ENCODE measurements at regions not wholly inside any gene's neighbourhood (a gene's known extent, or its start where the extent isn't known, plus 50 kb on each side); places are given as distances from the start of the nearest gene placed in this dataset.

GRCh38 chr14:98160901-98161300 lies 1111.1 kb downstream of the BCL11B start:
- Histone ChIP-seq H2AFZ (ENCODE audit: low read depth, low read length) (no peak overlapping the region), H3K4me2 (ENCODE audit: low read length) (no peak overlapping the region), H3K9me3 (ENCODE audit: insufficient read depth, low read depth, low read length) (no peaks in the 10 kb centered on the region), H3K4me3 (ENCODE audit: insufficient read depth, low read depth, low read length) (no peak overlapping the region), H3K27ac (ENCODE audit: low read depth, low read length) (no peak overlapping the region), H3K27me3 (ENCODE audit: insufficient read depth, low read length) (no peaks in the 10 kb centered on the region), H3K79me2 (ENCODE audit: insufficient read depth, low read length) (no peaks in the 10 kb centered on the region), H4K20me1 (ENCODE audit: insufficient read depth, low read length) (no peaks in the 10 kb centered on the region), H3K9ac (ENCODE audit: low read length) (no peak overlapping the region), H3K4me1 (ENCODE audit: insufficient read depth, low read length) (no peaks in the 10 kb centered on the region), H3K36me3 (ENCODE audit: insufficient read depth, low read length) (no peaks in the 10 kb centered on the region)
- Mint-ChIP-seq H3K27me3 (ENCODE audit: low read depth, unreplicated experiment) (peaks cover 26% of the 10 kb centered on the region), H3K4me3 (ENCODE audit: unreplicated experiment) (no peak overlapping the region), H3K27ac (ENCODE audit: unreplicated experiment) (no peak overlapping the region), H3K36me3 (ENCODE audit: low read depth, unreplicated experiment) (no peaks in the 10 kb centered on the region), H3K9me3 (ENCODE audit: unreplicated experiment) (peaks cover 1% of the 10 kb centered on the region), H3K4me1 (ENCODE audit: low read depth, unreplicated experiment) (no peaks in the 10 kb centered on the region)
- TF ChIP-seq CTCF (IDR thresholded peaks at IDR 0.05; ENCODE audit: insufficient read depth, low read depth, low read length) = no peak
- no peak for TF ChIP-seq EZH2 (IDR thresholded peaks at IDR 0.05; ENCODE audit: insufficient read depth, low read length)
- FAIRE-seq (no peak), DNase-seq (ENCODE audit: low read depth) (no peak)

GRCh38 chr14:98161356-98161755 lies 1110.6 kb downstream of the BCL11B start:
- no peak overlapping the region for H3K9ac ChIP-seq (ENCODE audit: low read length)
- no peaks in the 10 kb centered on the region for H3K79me2 ChIP-seq (ENCODE audit: insufficient read depth, low read length)
- no peaks in the 10 kb centered on the region for H3K9me3 ChIP-seq (ENCODE audit: insufficient read depth, low read depth, low read length)
- H3K27ac ChIP-seq (ENCODE audit: low read depth, low read length) = no peak overlapping the region
- Mint-ChIP-seq H3K9me3 (ENCODE audit: unreplicated experiment) (peaks cover 1% of the 10 kb centered on the region), H3K36me3 (ENCODE audit: low read depth, unreplicated experiment) (no peaks in the 10 kb centered on the region), H3K4me3 (ENCODE audit: unreplicated experiment) (no peak overlapping the region), H3K4me1 (ENCODE audit: low read depth, unreplicated experiment) (no peaks in the 10 kb centered on the region), H3K27ac (ENCODE audit: unreplicated experiment) (no peak overlapping the region), H3K27me3 (ENCODE audit: low read depth, unreplicated experiment) (peaks cover 24% of the 10 kb centered on the region)
- H3K4me1 ChIP-seq (ENCODE audit: insufficient read depth, low read length) = no peaks in the 10 kb centered on the region
- no peaks in the 10 kb centered on the region for H3K36me3 ChIP-seq (ENCODE audit: insufficient read depth, low read length)
- H2AFZ ChIP-seq (ENCODE audit: low read depth, low read length) = no peak overlapping the region
- H3K27me3 ChIP-seq (ENCODE audit: insufficient read depth, low read length) = no peaks in the 10 kb centered on the region
- H3K4me3 ChIP-seq (ENCODE audit: insufficient read depth, low read depth, low read length) = no peak overlapping the region
- no peaks in the 10 kb centered on the region for H4K20me1 ChIP-seq (ENCODE audit: insufficient read depth, low read length)
- FAIRE-seq (no peak), DNase-seq (ENCODE audit: low read depth) (no peak)
- TF ChIP-seq EZH2 (IDR thresholded peaks at IDR 0.05; ENCODE audit: insufficient read depth, low read length) (no peak), CTCF (IDR thresholded peaks at IDR 0.05; ENCODE audit: insufficient read depth, low read depth, low read length) (no peak)
- H3K4me2 ChIP-seq (ENCODE audit: low read length) = no peak overlapping the region

GRCh38 chr14:98162856-98163805 lies 1108.9 kb downstream of the BCL11B start:
- H4K20me1 ChIP-seq (ENCODE audit: insufficient read depth, low read length) = no peaks in the 10 kb centered on the region
- H3K27ac ChIP-seq (ENCODE audit: low read depth, low read length) = no peak overlapping the region
- no peaks in the 10 kb centered on the region for H3K4me1 ChIP-seq (ENCODE audit: insufficient read depth, low read length)
- H3K9me3 Mint-ChIP-seq (ENCODE audit: unreplicated experiment) = peaks cover 2% of the 10 kb centered on the region
- FAIRE-seq (no peak), DNase-seq (ENCODE audit: low read depth) (no peak)
- no peak overlapping the region for H3K4me3 Mint-ChIP-seq (ENCODE audit: unreplicated experiment)
- H3K4me1 Mint-ChIP-seq (ENCODE audit: low read depth, unreplicated experiment) = no peaks in the 10 kb centered on the region
- no peaks in the 10 kb centered on the region for H3K79me2 ChIP-seq (ENCODE audit: insufficient read depth, low read length)
- no peaks in the 10 kb centered on the region for H3K36me3 ChIP-seq (ENCODE audit: insufficient read depth, low read length)
- no peak overlapping the region for H3K4me2 ChIP-seq (ENCODE audit: low read length)
- H3K9me3 ChIP-seq (ENCODE audit: insufficient read depth, low read depth, low read length) = no peaks in the 10 kb centered on the region
- H3K27me3 ChIP-seq (ENCODE audit: insufficient read depth, low read length) = no peaks in the 10 kb centered on the region
- H3K27me3 Mint-ChIP-seq (ENCODE audit: low read depth, unreplicated experiment) = peaks cover 24% of the 10 kb centered on the region
- no peaks in the 10 kb centered on the region for H3K36me3 Mint-ChIP-seq (ENCODE audit: low read depth, unreplicated experiment)
- no peak overlapping the region for H3K9ac ChIP-seq (ENCODE audit: low read length)
- no peak overlapping the region for H3K4me3 ChIP-seq (ENCODE audit: insufficient read depth, low read depth, low read length)
- no peak overlapping the region for H3K27ac Mint-ChIP-seq (ENCODE audit: unreplicated experiment)
- H2AFZ ChIP-seq (ENCODE audit: low read depth, low read length) = no peak overlapping the region
- TF ChIP-seq CTCF (IDR thresholded peaks at IDR 0.05; ENCODE audit: insufficient read depth, low read depth, low read length) (no peak), EZH2 (IDR thresholded peaks at IDR 0.05; ENCODE audit: insufficient read depth, low read length) (no peak)

Data from astrocyte (in vitro differentiated cells and primary cell).